Natural killer cell (primary cell): ENCODE measurements at regions not wholly inside any gene's neighbourhood (a gene's known extent, or its start where the extent isn't known, plus 50 kb on each side); places are given as distances from the start of the nearest gene placed in this dataset.

Experiments used
- ATAC-seq, 3 donors: fragments of 150-1000 bp in 2 of 3; fragments of 200-7000 bp in 1 of 3; cut with Tn5 transposase; 1 replicate in 1 of 3; 2 replicates in 2 of 3; pipeline ENCODE4 v1.10.0; 2021; ENCODE audit warnings: mild to moderate bottlenecking in 2 of 3, moderate library complexity in 2 of 3
- DNase-seq, 2 donors: peaks; one replicate each; pipeline versions ENCODE4 v3.0.0 to v3.0.0-alpha.2; 2013 to 2021; ENCODE audit warnings: mixed read lengths in 1 of 2
- H3K27ac ChIP-seq: one replicate; pipeline ENCODE4 v1.5.1; 2013; ENCODE audit warnings: mild to moderate bottlenecking, low read length
- H3K27me3 ChIP-seq: one replicate; pipeline ENCODE4 v1.6.1; 2013; ENCODE audit warnings: low read length; ENCODE audit not compliant: control insufficient read depth, insufficient read depth
- H3K36me3 ChIP-seq: one replicate; pipeline ENCODE4 v1.6.1; 2013; ENCODE audit warnings: low read length; ENCODE audit not compliant: control insufficient read depth, insufficient read depth
- H3K4me1 ChIP-seq: one replicate; pipeline ENCODE4 v1.6.1; 2013; ENCODE audit warnings: low read length; ENCODE audit not compliant: control insufficient read depth, insufficient read depth
- H3K4me3 ChIP-seq: one replicate; pipeline ENCODE4 v1.5.1; 2013; ENCODE audit warnings: low read length
- H3K9me3 ChIP-seq: one replicate; pipeline ENCODE4 v1.6.1; 2013; ENCODE audit warnings: low read length; ENCODE audit not compliant: control insufficient read depth, insufficient read depth
- H3K27ac Mint-ChIP-seq, 2 donors: one replicate each; pipeline ENCODE4 v1.8.0; 2022; ENCODE audit warnings: mild to moderate bottlenecking in 2 of 2, mixed read lengths in 2 of 2, moderate library complexity in 1 of 2
- H3K27me3 Mint-ChIP-seq, 2 donors: one replicate each; pipeline ENCODE4 v1.8.0; 2022; ENCODE audit warnings: low read depth in 2 of 2, mixed read lengths in 2 of 2
- H3K36me3 Mint-ChIP-seq: one replicate; pipeline ENCODE4 v1.8.0; 2022; ENCODE audit warnings: mixed read lengths
- H3K4me1 Mint-ChIP-seq, 2 donors: one replicate each; pipeline ENCODE4 v1.8.0; 2022; ENCODE audit warnings: mixed read lengths in 2 of 2
- H3K4me3 Mint-ChIP-seq: one replicate; pipeline ENCODE4 v1.8.0; 2022; ENCODE audit warnings: mild to moderate bottlenecking, moderate library complexity, mixed read lengths
- H3K9me3 Mint-ChIP-seq, 2 donors: one replicate each; pipeline ENCODE4 v1.8.0; 2022; ENCODE audit warnings: mixed read lengths in 2 of 2
- CTCF ChIP-seq: fragments of 200-600 bp; IDR thresholded peaks from one replicate; pipeline ENCODE4 v1.8.0; 2022; ENCODE audit warnings: antibody characterized with exemption
- WGBS: methylation state at CpG from one replicate; pipeline ENCODE4 v1.1.7; 2013; ENCODE audit warnings: missing lambda C conversion rate; ENCODE audit not compliant: insufficient coverage; 5-methylcytosine and 5-hydroxymethylcytosine counted together
- intact Hi-C: fragments of 100-400 bp; cut with micrococcal nuclease; formaldehyde crosslinking; loops from one replicate; pipeline ENCODE4 v1.14.2; 2022

GRCh38 chr9:2525147-2525546 lies 96.4 kb upstream of the VLDLR start:
- Histone ChIP-seq H3K4me3 (no peak overlapping the region), H3K4me1 (no peaks in the 10 kb centered on the region), H3K27me3 (no peaks in the 10 kb centered on the region), H3K27ac (no peak overlapping the region), H3K36me3 (no peaks in the 10 kb centered on the region), H3K9me3 (peaks cover 3% of the 10 kb centered on the region)
- H3K27me3 Mint-ChIP-seq: peaks cover 0 to 3% of the 10 kb centered on the region in 2 donors
- no peak for ATAC-seq
- H3K36me3 Mint-ChIP-seq: no peaks in the 10 kb centered on the region
- H3K4me3 Mint-ChIP-seq: no peak overlapping the region
- no peak overlapping the region for H3K27ac Mint-ChIP-seq
- no peak for DNase-seq
- no peak for TF ChIP-seq CTCF
- intact Hi-C loops: no loop called here
- H3K4me1 Mint-ChIP-seq: no peaks in the 10 kb centered on the region
- 73% methylated on average over 1 of the region's 2 CpGs for WGBS
- H3K9me3 Mint-ChIP-seq: peaks cover under 1 to 2% of the 10 kb centered on the region in 2 donors

GRCh38 chr9:2526071-2526828 lies 95.3 kb upstream of the VLDLR start:
- WGBS: 79% methylated on average over 2 of the region's 2 CpGs
- intact Hi-C loops: no loop called here
- Mint-ChIP-seq H3K36me3 (no peaks in the 10 kb centered on the region), H3K27me3 (peaks cover 1 to 2% of the 10 kb centered on the region in 2 donors), H3K4me3 (no peak overlapping the region), H3K4me1 (no peaks in the 10 kb centered on the region), H3K9me3 (peaks cover 0 to 2% of the 10 kb centered on the region in 2 donors), H3K27ac (no peak overlapping the region)
- Histone ChIP-seq H3K4me1 (no peaks in the 10 kb centered on the region), H3K9me3 (peaks cover 3% of the 10 kb centered on the region), H3K4me3 (no peak overlapping the region), H3K36me3 (no peaks in the 10 kb centered on the region), H3K27me3 (no peaks in the 10 kb centered on the region), H3K27ac (no peak overlapping the region)
- TF ChIP-seq CTCF: no peak
- ATAC-seq: no peak
- no peak for DNase-seq

GRCh38 chr9:2531481-2531880 lies 90.1 kb upstream of the VLDLR start:
- no peak for TF ChIP-seq CTCF
- peaks cover 4 to 14% of the 10 kb centered on the region in 2 donors for H3K27me3 Mint-ChIP-seq
- no peak overlapping the region for H3K4me3 Mint-ChIP-seq

GRCh38 chr9:2536511-2536910 lies 85.1 kb upstream of the VLDLR start:
- ATAC-seq (no peak), DNase-seq (no peak)
- Histone ChIP-seq H3K9me3 (no peaks in the 10 kb centered on the region), H3K27ac (no peak overlapping the region), H3K4me3 (no peak overlapping the region), H3K27me3 (no peaks in the 10 kb centered on the region), H3K4me1 (no peaks in the 10 kb centered on the region), H3K36me3 (no peaks in the 10 kb centered on the region)
- Mint-ChIP-seq H3K36me3 (no peaks in the 10 kb centered on the region), H3K27me3 (peaks cover 10 to 19% of the 10 kb centered on the region in 2 donors), H3K4me3 (no peak overlapping the region), H3K27ac (no peak overlapping the region), H3K4me1 (no peaks in the 10 kb centered on the region), H3K9me3 (no peaks in the 10 kb centered on the region)
- intact Hi-C loops: no loop called here
- 90% methylated on average over 2 of the region's 2 CpGs for WGBS
- no peak for TF ChIP-seq CTCF

More at GRCh38 chr9:2531481-2531880, 90.1 kb upstream of the VLDLR start:
- WGBS: 90% methylated on average over 3 of the region's 4 CpGs
- no peak for ATAC-seq
- Mint-ChIP-seq H3K9me3 (no peaks in the 10 kb centered on the region), H3K36me3 (no peaks in the 10 kb centered on the region), H3K27ac (no peak overlapping the region), H3K4me1 (no peaks in the 10 kb centered on the region)
- no peak overlapping the region for H3K4me3 ChIP-seq
- no peaks in the 10 kb centered on the region for H3K27me3 ChIP-seq
- no peaks in the 10 kb centered on the region for H3K4me1 ChIP-seq
- peaks cover 3% of the 10 kb centered on the region for H3K9me3 ChIP-seq
- no peak overlapping the region for H3K27ac ChIP-seq
- intact Hi-C loops: no loop called here
- no peaks in the 10 kb centered on the region for H3K36me3 ChIP-seq
- DNase-seq: no peak
